WERI-Rb-1 (cell line): ENCODE measurements at regions not wholly inside any gene's neighbourhood (a gene's known extent, or its start where the extent isn't known, plus 50 kb on each side); places are given as distances from the start of the nearest gene placed in this dataset.

Source experiments
- DNase-seq: peaks from one replicate; pipeline ENCODE4 v3.0.0-alpha.2; 2020
- H3K27ac ChIP-seq: fragments of 250-450 bp; sonication (Bioruptor Pico); 2 replicates; pipeline ENCODE4 v1.5.1; 2020; ENCODE audit warnings: mild to moderate bottlenecking, moderate library complexity
- H3K27me3 ChIP-seq: fragments of 250-450 bp; sonication (Bioruptor Pico); 2 replicates; pipeline ENCODE4 v1.5.1; 2021; ENCODE audit warnings: mild to moderate bottlenecking, low read depth, moderate library complexity; ENCODE audit not compliant: insufficient read depth, severe bottlenecking
- H3K36me3 ChIP-seq: fragments of 250-450 bp; sonication (Bioruptor Pico); 2 replicates; pipeline ENCODE4 v1.5.1; 2020; ENCODE audit warnings: mild to moderate bottlenecking, moderate library complexity
- H3K4me3 ChIP-seq: 2 replicates; pipeline ENCODE4 v1.5.1; 2011; ENCODE audit warnings: low read depth, mild to moderate bottlenecking, control low read depth, low read length
- H3K9me3 ChIP-seq: fragments of 250-450 bp; sonication (Bioruptor Pico); 2 replicates; pipeline ENCODE4 v1.5.1; 2021; ENCODE audit warnings: mild to moderate bottlenecking, moderate library complexity; ENCODE audit not compliant: severe bottlenecking
- CTCF ChIP-seq: IDR thresholded peaks from 2 replicates; pipeline ENCODE4 v1.5.1; 2011; ENCODE audit warnings: low read depth, mild to moderate bottlenecking, control low read depth, inconsistent platforms, low read length

GRCh38 chr9:85178474-85178873 is 508.9 kb downstream of the NTRK2 start:
- no peak overlapping the region for H3K27ac ChIP-seq
- peaks cover 43% of the 10 kb centered on the region for H3K27me3 ChIP-seq
- no peaks in the 10 kb centered on the region for H3K9me3 ChIP-seq
- H3K36me3 ChIP-seq = no peaks in the 10 kb centered on the region
- no peak for TF ChIP-seq CTCF
- H3K4me3 ChIP-seq = no peak overlapping the region
- no peak for DNase-seq

DNA sequence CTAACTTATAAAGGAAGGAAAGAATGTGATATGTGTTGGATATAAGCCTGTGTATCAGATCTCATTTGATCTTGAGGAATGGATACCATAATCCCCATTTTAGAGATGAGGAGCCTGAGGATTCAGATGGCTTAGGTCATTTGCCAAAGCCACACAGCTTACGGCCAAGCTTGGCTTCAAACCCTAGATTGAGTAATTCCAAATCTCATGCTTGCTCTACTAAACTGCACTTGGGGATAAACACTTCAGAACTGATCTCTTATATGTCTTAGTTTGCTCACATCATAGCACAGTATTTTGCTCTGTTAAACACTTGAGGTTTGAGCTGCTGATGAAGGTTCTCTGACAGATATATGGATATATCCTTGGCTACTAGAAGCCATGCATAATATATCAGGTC is 504.4 kb downstream of the NTRK2 start:
- Histone ChIP-seq H3K4me3 (no peak overlapping the region), H3K9me3 (no peaks in the 10 kb centered on the region), H3K27me3 (peaks cover 49% of the 10 kb centered on the region), H3K36me3 (no peaks in the 10 kb centered on the region), H3K27ac (no peak overlapping the region)
- no peak for DNase-seq
- TF ChIP-seq CTCF = no peak

DNA sequence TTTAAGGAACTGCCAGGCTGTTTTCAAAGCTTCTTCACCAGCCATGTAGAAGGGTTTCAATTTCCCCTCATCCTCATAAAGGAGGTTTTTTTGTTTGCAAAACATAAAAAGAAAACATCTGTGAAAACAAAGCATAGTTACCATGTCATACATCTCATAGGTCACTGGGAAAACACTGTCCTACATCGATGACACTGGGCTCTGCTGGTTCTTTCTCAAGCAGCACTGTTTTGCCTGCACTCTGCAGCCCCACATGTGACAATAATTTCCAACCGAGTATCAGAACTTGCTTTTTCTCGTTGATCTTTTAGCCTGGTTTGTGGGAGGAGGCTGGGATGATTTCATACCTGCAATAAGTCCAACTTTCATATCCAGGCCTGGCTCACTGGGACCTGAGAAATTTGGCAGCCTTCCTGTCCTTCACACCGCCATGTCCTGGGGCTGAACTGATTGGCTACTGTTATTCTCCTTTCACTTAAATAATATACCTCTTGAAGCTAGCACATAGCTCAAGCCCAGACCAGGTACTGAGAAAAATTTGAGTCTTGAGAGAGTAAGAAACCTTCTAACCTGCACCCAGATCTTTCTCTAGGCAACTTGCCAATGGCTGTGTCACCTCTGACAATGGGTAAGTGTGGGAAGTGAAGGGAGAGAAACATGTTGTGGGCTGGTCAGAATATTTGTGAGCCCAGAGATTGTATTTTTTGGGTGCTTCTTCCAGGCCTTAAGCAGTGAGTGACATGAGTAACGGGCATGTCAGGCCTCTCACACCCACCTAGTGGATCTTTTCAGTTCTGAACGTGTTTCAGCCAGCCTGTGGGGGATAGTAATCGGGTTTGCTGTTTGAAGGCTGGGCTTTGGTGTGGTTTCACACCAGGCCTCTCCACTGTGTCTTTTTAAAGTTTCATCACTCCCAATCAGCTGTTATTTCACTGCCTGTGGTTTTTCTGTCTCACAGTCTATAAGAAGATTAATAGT is 502.8 kb downstream of the NTRK2 start:
- peaks cover 49% of the 10 kb centered on the region for H3K27me3 ChIP-seq
- H3K4me3 ChIP-seq = no peak overlapping the region
- H3K36me3 ChIP-seq = no peaks in the 10 kb centered on the region
- no peak overlapping the region for H3K27ac ChIP-seq
- no peak for TF ChIP-seq CTCF
- DNase-seq = no peak
- no peaks in the 10 kb centered on the region for H3K9me3 ChIP-seq

GRCh38 chr9:85171163-85171562 is 501.6 kb downstream of the NTRK2 start:
- Histone ChIP-seq H3K9me3 (no peaks in the 10 kb centered on the region), H3K27ac (no peak overlapping the region), H3K36me3 (no peaks in the 10 kb centered on the region), H3K27me3 (peaks cover 45% of the 10 kb centered on the region), H3K4me3 (no peak overlapping the region)
- TF ChIP-seq CTCF = no peak
- no peak for DNase-seq

DNA sequence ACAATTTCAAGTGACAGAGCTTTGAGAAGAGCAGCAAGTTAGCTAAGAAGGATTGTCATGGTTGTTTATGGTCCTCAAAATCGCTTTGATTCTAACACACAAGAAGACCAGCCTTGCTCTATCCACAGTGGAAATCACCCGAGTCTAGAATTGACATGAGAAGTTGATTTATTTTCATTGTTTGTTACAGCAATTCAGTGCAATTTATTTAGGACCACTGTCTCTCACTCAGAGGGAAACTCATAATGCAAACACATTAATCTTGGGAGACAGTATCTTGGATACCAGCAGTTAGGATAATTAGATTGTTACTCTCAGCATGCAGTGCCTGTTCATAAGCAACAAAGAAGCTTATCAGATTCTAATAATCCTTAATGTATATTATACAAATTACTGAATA is 498.9 kb downstream of the NTRK2 start:
- Histone ChIP-seq H3K27me3 (peaks cover 38% of the 10 kb centered on the region), H3K36me3 (no peaks in the 10 kb centered on the region), H3K27ac (no peak overlapping the region), H3K4me3 (no peak overlapping the region), H3K9me3 (no peaks in the 10 kb centered on the region)
- no peak for DNase-seq
- no peak for TF ChIP-seq CTCF
